ENCODE measurements at regions not wholly inside any gene's neighbourhood (a gene's known extent, or its start where the extent isn't known, plus 50 kb on each side); places are given as distances from the start of the nearest gene placed in this dataset.
A peak's percentile ranks its signal among the peaks of the same experiment; 100 is the strongest.
"Not testable (repeated sequence)": the region's sequence is repeated elsewhere in the genome, so short reads cannot be mapped to it uniquely, and the experiment has no call there.

DNA sequence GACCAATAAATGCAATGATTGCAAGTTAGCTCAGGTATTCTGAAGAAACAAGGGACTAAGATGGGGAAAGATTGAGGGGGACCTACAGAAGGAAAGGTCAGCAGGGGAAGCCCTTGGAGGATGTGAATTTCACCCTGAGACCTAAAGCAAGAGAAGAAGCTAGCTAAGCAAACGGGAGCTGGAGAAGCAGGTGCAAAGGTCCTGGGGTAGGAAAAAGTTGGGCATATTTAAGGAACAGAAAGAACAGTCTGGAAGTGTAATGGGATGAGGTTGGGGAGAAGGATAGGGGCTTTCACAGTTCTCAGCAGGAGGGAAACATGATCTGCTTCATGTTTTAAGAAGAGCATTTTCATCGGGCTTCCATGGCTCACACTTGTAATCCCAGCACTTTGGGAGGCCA, 89.7 kb upstream of the SLC45A1 start:
- H3K9me3 ChIP-seq (replicated peaks; ENCODE audit: control insufficient read depth, low read depth, low read length), result no peaks in the 10 kb centered on the region
- no peaks in the 10 kb centered on the region for H3K4me1 ChIP-seq (ENCODE audit: control insufficient read depth, insufficient read depth, low read length)
- no peak overlapping the region for H3K27ac ChIP-seq (ENCODE audit: low read length)
- H3K27me3 ChIP-seq (ENCODE audit: control insufficient read depth, insufficient read depth, low read length), result peaks cover 3% of the 10 kb centered on the region
- no peaks in the 10 kb centered on the region for H3K36me3 ChIP-seq (ENCODE audit: control insufficient read depth, insufficient read depth, low read length)
- H3K4me3 ChIP-seq (ENCODE audit: low read length), result no peak overlapping the region
- DNase-seq, result no peak
- 92% methylated on average over 1 of the region's 2 CpGs for WGBS (ENCODE audit: insufficient coverage)

DNA sequence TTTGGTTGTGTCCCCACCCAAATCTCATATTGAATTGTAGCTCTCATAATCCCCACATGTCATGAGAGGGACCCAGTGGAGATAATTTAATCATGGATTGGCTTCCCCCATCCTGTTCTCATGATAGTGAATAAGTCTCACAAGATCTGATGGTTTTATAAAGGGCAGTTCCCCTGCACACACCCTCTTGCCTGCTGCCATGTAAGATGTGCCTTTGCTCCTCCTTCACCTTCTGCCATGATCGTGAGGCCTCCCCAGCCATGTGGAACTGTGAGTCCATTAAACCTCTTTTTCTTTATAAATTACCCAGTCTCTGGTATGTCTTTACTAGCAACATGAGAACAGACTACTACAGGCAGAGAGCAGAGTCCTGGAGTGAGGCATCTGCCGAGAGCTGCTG, 90.2 kb upstream of the SLC45A1 start:
- not testable (repeated sequence) for H3K36me3 ChIP-seq (ENCODE audit: control insufficient read depth, insufficient read depth, low read length); H3K27me3 ChIP-seq (ENCODE audit: control insufficient read depth, insufficient read depth, low read length); H3K4me3 ChIP-seq (ENCODE audit: low read length); H3K9me3 ChIP-seq (replicated peaks; ENCODE audit: control insufficient read depth, low read depth, low read length); DNase-seq; H3K4me1 ChIP-seq (ENCODE audit: control insufficient read depth, insufficient read depth, low read length); H3K27ac ChIP-seq (ENCODE audit: low read length)
- 100% methylated on average over 1 of the region's 2 CpGs for WGBS (ENCODE audit: insufficient coverage)

DNA sequence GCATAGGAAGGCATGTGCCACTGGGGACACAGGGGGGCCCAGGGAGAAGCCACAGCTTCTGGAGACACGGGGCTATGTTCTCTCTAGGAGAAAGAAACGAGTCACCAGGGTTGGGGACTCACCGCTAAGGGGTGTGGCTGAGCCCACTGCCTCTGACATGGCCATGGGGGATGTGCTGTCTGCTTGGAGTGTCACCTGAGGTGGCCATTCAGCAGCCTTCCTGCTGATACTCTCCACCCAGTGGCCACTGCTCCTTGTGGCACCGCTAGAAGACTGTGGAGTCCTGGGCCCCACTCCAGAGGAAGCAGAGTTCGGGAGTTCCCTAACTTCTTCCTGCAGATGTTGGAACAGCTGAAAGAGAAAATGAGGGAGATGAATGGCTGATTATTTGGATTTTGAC, 91.2 kb upstream of the SLC45A1 start:
- Histone ChIP-seq H3K4me3 (ENCODE audit: low read length) (no peak overlapping the region), H3K9me3 (replicated peaks; ENCODE audit: control insufficient read depth, low read depth, low read length) (no peaks in the 10 kb centered on the region), H3K27me3 (ENCODE audit: control insufficient read depth, insufficient read depth, low read length) (no peaks in the 10 kb centered on the region), H3K4me1 (ENCODE audit: control insufficient read depth, insufficient read depth, low read length) (no peaks in the 10 kb centered on the region), H3K36me3 (ENCODE audit: control insufficient read depth, insufficient read depth, low read length) (no peaks in the 10 kb centered on the region), H3K27ac (ENCODE audit: low read length) (no peak overlapping the region)
- 17% methylated on average over 1 of the region's 5 CpGs for WGBS (ENCODE audit: insufficient coverage)
- DNase-seq, result no peak

DNA sequence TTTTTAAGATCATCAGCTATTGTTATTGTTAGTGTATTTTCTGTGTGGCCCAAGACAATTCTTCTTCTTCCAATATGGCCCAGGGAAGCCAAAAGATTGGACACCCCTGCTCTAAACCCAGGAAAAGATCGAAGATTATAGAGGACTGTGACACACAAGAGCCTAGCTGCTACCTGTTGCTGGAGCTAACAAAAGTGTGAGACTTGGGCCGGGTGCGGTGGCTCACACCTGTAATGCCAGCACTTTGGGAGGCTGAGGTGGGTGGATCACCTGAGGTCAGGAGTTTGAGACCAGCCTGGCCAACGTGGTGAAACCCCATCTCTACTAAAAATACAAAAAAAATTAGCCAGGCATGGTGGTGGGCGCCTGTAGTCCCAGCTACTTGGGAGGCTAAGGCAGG, 91.9 kb upstream of the SLC45A1 start:
- H3K27me3 ChIP-seq (ENCODE audit: control insufficient read depth, insufficient read depth, low read length); DNase-seq; H3K9me3 ChIP-seq (replicated peaks; ENCODE audit: control insufficient read depth, low read depth, low read length); H3K4me1 ChIP-seq (ENCODE audit: control insufficient read depth, insufficient read depth, low read length); H3K27ac ChIP-seq (ENCODE audit: low read length); H3K36me3 ChIP-seq (ENCODE audit: control insufficient read depth, insufficient read depth, low read length); H3K4me3 ChIP-seq (ENCODE audit: low read length): not testable (repeated sequence)
- WGBS (ENCODE audit: insufficient coverage), result 95% methylated on average over 2 of the region's 5 CpGs

DNA sequence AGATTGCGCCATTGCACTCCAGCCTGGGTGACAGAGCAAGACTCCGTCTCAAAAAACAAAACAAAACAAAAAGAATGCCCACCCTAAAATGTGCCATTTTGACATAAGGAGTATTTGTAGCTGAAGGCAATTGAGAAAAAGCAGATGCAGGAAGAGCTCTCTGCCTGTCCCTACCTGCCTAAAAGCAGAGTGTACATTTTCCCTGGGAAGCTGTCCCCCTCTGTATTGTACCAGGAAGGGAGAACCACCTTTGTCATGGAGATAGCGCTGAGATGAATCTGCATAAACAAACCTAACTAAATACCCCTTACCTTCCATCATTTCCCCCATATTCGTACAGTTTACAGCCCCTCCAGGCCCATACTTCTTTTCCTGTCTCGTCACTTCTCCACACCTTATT, 94.4 kb upstream of the SLC45A1 start:
- Histone ChIP-seq H3K27me3 (ENCODE audit: control insufficient read depth, insufficient read depth, low read length) (no peaks in the 10 kb centered on the region), H3K9me3 (replicated peaks; ENCODE audit: control insufficient read depth, low read depth, low read length) (no peaks in the 10 kb centered on the region), H3K4me1 (ENCODE audit: control insufficient read depth, insufficient read depth, low read length) (no peaks in the 10 kb centered on the region), H3K4me3 (ENCODE audit: low read length) (no peak overlapping the region), H3K27ac (ENCODE audit: low read length) (no peak overlapping the region), H3K36me3 (ENCODE audit: control insufficient read depth, insufficient read depth, low read length) (no peaks in the 10 kb centered on the region)
- WGBS (ENCODE audit: insufficient coverage), result 83% methylated on average over 3 of the region's 5 CpGs
- DNase-seq, result no peak

DNA sequence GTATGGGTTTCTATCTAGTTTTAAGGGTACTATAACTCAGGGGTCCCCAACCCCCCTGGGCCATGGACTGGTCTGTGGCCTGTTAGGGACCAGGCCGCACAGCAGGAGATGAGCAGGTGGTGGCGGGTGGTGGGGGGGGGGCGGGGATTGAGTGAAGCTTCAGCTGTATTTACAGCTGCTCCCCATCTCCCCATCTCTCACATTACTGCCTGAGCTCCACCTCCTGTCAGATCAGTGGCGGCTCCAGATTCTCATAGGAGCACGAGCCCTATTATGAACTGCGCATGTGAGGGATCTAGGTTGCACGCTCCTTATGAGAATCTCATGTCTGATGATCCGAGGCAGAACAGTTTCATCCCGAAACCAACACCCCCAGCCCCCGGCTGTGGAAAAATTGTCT, 95.1 kb upstream of the SLC45A1 start:
- no peaks in the 10 kb centered on the region for H3K36me3 ChIP-seq (ENCODE audit: control insufficient read depth, insufficient read depth, low read length)
- 74% methylated on average over 6 of the region's 10 CpGs for WGBS (ENCODE audit: insufficient coverage)
- H3K4me1 ChIP-seq (ENCODE audit: control insufficient read depth, insufficient read depth, low read length), result peaks cover 1% of the 10 kb centered on the region
- H3K27me3 ChIP-seq (ENCODE audit: control insufficient read depth, insufficient read depth, low read length), result peaks cover 4% of the 10 kb centered on the region
- DNase-seq, result peak; percentile 38
- H3K27ac ChIP-seq (ENCODE audit: low read length), result no peak overlapping the region
- no peaks in the 10 kb centered on the region for H3K9me3 ChIP-seq (replicated peaks; ENCODE audit: control insufficient read depth, low read depth, low read length)
- H3K4me3 ChIP-seq (ENCODE audit: low read length), result no peak overlapping the region

DNA sequence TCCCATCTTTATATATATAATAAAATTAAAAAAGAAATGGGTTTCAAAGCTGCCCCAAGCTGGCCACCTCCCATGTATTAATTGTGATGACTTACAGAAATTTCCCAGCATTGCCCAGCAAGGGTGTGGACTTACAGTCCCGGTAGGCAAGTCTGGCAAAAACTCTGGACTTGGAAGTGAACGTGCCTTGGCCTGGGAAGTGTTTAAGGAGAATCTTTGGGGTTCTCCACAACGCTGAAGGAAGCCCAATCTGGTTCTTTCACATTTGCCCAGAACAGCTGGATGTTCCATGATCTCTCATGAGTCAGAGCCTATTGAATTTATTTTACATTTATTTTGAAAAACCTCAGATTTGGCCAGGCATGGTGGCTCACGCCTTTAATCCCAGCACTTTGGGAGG, 98.4 kb upstream of the SLC45A1 start:
- Histone ChIP-seq H3K36me3 (ENCODE audit: control insufficient read depth, insufficient read depth, low read length) (no peaks in the 10 kb centered on the region), H3K27me3 (ENCODE audit: control insufficient read depth, insufficient read depth, low read length) (peaks cover 4% of the 10 kb centered on the region), H3K4me1 (ENCODE audit: control insufficient read depth, insufficient read depth, low read length) (peaks cover 12% of the 10 kb centered on the region), H3K9me3 (replicated peaks; ENCODE audit: control insufficient read depth, low read depth, low read length) (no peaks in the 10 kb centered on the region), H3K27ac (ENCODE audit: low read length) (no peak overlapping the region), H3K4me3 (ENCODE audit: low read length) (no peak overlapping the region)
- no peak for DNase-seq
- 57% methylated on average over 4 of the region's 4 CpGs for WGBS (ENCODE audit: insufficient coverage)

DNA sequence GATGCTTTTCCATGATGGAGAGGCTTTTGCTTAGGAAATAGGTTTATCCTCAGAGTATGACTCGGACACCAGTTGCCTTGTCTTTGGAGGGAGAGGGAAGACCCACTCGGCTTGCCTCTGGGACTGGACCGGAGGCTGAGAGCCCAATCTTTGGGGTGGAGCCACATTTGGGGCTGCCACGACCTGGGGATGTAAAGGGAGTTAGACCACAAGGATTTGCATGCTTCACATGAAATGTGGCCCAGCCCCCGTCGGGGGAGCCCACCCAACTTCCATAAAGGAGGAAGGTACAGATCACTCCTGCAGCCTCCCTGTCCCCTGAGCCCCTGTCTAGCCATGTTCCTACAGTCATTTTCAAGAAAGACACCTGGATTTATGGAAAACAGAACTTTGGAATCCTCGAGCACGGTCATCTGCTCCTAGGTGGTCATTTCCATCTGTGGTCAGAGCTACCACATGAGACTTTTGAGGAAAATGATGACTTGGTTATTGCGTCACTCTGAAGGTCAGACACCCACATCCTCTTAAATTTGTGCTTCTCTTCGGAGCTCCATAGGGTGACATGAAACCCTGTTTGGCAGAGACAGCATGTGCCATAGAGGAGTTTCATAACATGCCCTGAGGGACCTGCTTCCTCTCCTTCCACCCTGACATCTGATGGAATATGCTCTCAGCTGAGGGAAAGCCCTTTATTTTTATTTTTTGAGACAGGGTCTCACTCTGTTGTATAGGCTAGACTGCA, 99.4 kb upstream of the SLC45A1 start:
- Histone ChIP-seq H3K4me3 (ENCODE audit: low read length) (no peak overlapping the region), H3K4me1 (ENCODE audit: control insufficient read depth, insufficient read depth, low read length) (peaks cover 12% of the 10 kb centered on the region)

DNA sequence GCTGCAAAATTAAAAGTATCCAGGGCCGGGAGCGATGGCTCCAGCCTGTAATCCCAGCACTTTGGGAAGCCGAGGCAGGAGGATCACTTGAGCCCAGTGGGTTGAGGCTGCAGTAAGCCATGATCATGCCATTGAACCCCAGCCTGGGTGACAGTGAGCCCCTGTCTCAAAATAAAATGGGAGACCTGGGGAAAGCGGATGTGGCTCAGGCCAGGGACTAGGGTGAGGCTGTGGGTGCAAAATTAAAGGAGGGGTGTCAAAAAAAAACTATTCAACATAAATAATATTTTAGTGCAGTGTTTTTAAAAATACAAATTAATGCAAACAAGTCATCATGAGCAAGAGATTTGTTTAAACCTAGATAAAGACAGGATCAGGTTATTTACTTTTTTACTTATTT, 100.1 kb upstream of the SLC45A1 start:
- Histone ChIP-seq H3K36me3 (ENCODE audit: control insufficient read depth, insufficient read depth, low read length) (no peaks in the 10 kb centered on the region), H3K27me3 (ENCODE audit: control insufficient read depth, insufficient read depth, low read length) (peaks cover 4% of the 10 kb centered on the region), H3K27ac (ENCODE audit: low read length) (peak overlapping the region; percentile 35), H3K4me1 (ENCODE audit: control insufficient read depth, insufficient read depth, low read length) (peaks cover 12% of the 10 kb centered on the region), H3K4me3 (ENCODE audit: low read length) (peak overlapping the region; percentile 48), H3K9me3 (replicated peaks; ENCODE audit: control insufficient read depth, low read depth, low read length) (no peaks in the 10 kb centered on the region)
- WGBS (ENCODE audit: insufficient coverage), result 30% methylated on average over 3 of the region's 4 CpGs
- no peak for DNase-seq

More for the DNA sequence above, 99.4 kb upstream of the SLC45A1 start:
- no peaks in the 10 kb centered on the region for H3K9me3 ChIP-seq (replicated peaks; ENCODE audit: control insufficient read depth, low read depth, low read length)
- no peak for DNase-seq
- 68% methylated on average over 5 of the region's 10 CpGs for WGBS (ENCODE audit: insufficient coverage)
- H3K36me3 ChIP-seq (ENCODE audit: control insufficient read depth, insufficient read depth, low read length), result no peaks in the 10 kb centered on the region
- H3K27me3 ChIP-seq (ENCODE audit: control insufficient read depth, insufficient read depth, low read length), result peaks cover 4% of the 10 kb centered on the region
- H3K27ac ChIP-seq (ENCODE audit: low read length), result no peak overlapping the region

DNA sequence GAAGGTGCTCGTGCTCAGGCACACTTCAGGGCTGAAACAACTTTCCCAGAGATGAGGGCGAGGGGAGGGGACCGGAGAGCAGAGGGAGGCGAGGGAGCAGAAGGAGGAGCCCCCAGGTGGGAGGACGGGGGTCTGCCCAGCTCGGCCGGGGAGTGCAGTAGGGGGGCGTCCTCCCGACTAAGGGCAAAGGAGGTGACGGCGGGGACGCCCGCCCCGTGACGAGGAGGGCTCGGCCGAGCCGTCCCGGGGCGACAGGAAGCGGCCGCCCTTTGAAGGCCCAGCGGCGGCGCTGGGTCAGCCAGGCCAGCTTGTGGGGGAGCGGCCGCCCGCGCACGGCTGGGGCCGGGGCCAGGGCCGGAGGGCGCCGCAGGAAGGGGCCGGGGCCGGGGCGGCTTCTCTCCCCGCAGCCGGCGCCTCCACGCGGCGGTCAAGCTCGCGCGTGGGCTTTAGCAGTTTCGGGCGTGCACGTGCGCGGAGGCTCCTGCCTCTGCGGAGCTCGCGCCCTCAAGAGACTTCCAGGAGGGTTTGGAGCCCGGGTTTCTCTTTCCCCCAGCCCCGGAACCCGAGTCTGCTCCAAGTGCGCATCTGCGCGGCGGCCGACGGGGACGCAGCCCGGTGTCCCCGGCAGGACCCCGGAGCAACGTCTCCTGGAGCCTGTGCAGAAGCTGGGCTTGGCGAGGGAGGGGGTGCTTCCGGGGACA, 100.8 kb upstream of the SLC45A1 start:
- Histone ChIP-seq H3K36me3 (ENCODE audit: control insufficient read depth, insufficient read depth, low read length) (no peaks in the 10 kb centered on the region), H3K4me3 (ENCODE audit: low read length) (peak overlapping the region; percentile 48), H3K9me3 (replicated peaks; ENCODE audit: control insufficient read depth, low read depth, low read length) (no peaks in the 10 kb centered on the region), H3K27me3 (ENCODE audit: control insufficient read depth, insufficient read depth, low read length) (peaks cover 4% of the 10 kb centered on the region), H3K4me1 (ENCODE audit: control insufficient read depth, insufficient read depth, low read length) (peaks cover 12% of the 10 kb centered on the region), H3K27ac (ENCODE audit: low read length) (peak overlapping the region; percentile 35)
- 1% methylated on average over 66 of the region's 70 CpGs for WGBS (ENCODE audit: insufficient coverage)
- peak; percentile 71 for DNase-seq
